Activated T-cell treated with anti-CD3 and anti-CD28 coated beads, Interleukin-2, amount 50 U/mL, for 4 hours (primary cell): ENCODE measurements at regions not wholly inside any gene's neighbourhood (a gene's known extent, or its start where the extent isn't known, plus 50 kb on each side); places are given as distances from the start of the nearest gene placed in this dataset.
"Not testable (repeated sequence)": the region's sequence is repeated elsewhere in the genome, so short reads cannot be mapped to it uniquely, and the experiment has no call there.

ENCODE experiments used
- ATAC-seq, 2 donors: fragments of 200-7000 bp; cut with Tn5 transposase; one replicate each; pipeline ENCODE4 v1.10.0; 2021
- DNase-seq: peaks from one replicate; pipeline ENCODE4 v3.0.0-alpha.2; 2020
- H3K27me3 Mint-ChIP-seq: one replicate; pipeline ENCODE4 v1.8.0; 2021; ENCODE audit warnings: low read depth, mixed read lengths
- H3K36me3 Mint-ChIP-seq: one replicate; pipeline ENCODE4 v1.8.0; 2022; ENCODE audit warnings: mixed read lengths; ENCODE audit not compliant: insufficient read depth
- H3K4me1 Mint-ChIP-seq: one replicate; pipeline ENCODE4 v1.8.0; 2021; ENCODE audit warnings: low read depth, mixed read lengths
- H3K4me3 Mint-ChIP-seq: one replicate; pipeline ENCODE4 v1.8.0; 2021; ENCODE audit warnings: mild to moderate bottlenecking, moderate library complexity, mixed read lengths
- H3K9me3 Mint-ChIP-seq: one replicate; pipeline ENCODE4 v1.8.0; 2021; ENCODE audit warnings: mixed read lengths

- ATAC-seq (peak; percentile 64 to 72), DNase-seq (no peak)
- Mint-ChIP-seq H3K27me3 (peaks cover 24% of the 10 kb centered on the region), H3K4me1 (peaks cover 7% of the 10 kb centered on the region), H3K36me3 (no peaks in the 10 kb centered on the region), H3K4me3 (no peak overlapping the region), H3K9me3 (no peaks in the 10 kb centered on the region)
These were observed 105.3 kb upstream of the KCNG1 start for GRCh38 chr20:51128198-51128597.

GRCh38 chr20:51127713-51128112 lies 104.8 kb upstream of the KCNG1 start:
- ATAC-seq (no peak), DNase-seq (no peak)
- H3K36me3 Mint-ChIP-seq = no peaks in the 10 kb centered on the region
- H3K4me1 Mint-ChIP-seq = peaks cover 12% of the 10 kb centered on the region
- no peaks in the 10 kb centered on the region for H3K9me3 Mint-ChIP-seq
- peaks cover 28% of the 10 kb centered on the region for H3K27me3 Mint-ChIP-seq
- no peak overlapping the region for H3K4me3 Mint-ChIP-seq

GRCh38 chr20:51126337-51126736 lies 103.4 kb upstream of the KCNG1 start:
- peaks cover 19% of the 10 kb centered on the region for H3K4me1 Mint-ChIP-seq
- ATAC-seq (no peak), DNase-seq (no peak)
- H3K36me3 Mint-ChIP-seq = no peaks in the 10 kb centered on the region
- H3K4me3 Mint-ChIP-seq = no peak overlapping the region
- peaks cover 41% of the 10 kb centered on the region for H3K27me3 Mint-ChIP-seq
- no peaks in the 10 kb centered on the region for H3K9me3 Mint-ChIP-seq

GRCh38 chr20:51125780-51126179 lies 102.9 kb upstream of the KCNG1 start:
- Mint-ChIP-seq H3K9me3 (no peaks in the 10 kb centered on the region), H3K4me3 (no peak overlapping the region), H3K4me1 (peaks cover 19% of the 10 kb centered on the region), H3K27me3 (peaks cover 45% of the 10 kb centered on the region), H3K36me3 (no peaks in the 10 kb centered on the region)
- DNase-seq (no peak), ATAC-seq (no peak)

- H3K27me3 Mint-ChIP-seq = peaks cover 45% of the 10 kb centered on the region
- no peak for DNase-seq
- peaks cover 19% of the 10 kb centered on the region for H3K4me1 Mint-ChIP-seq
- ATAC-seq = no peak
- no peaks in the 10 kb centered on the region for H3K36me3 Mint-ChIP-seq
- no peaks in the 10 kb centered on the region for H3K9me3 Mint-ChIP-seq
- H3K4me3 Mint-ChIP-seq = no peak overlapping the region
These were observed 102.2 kb upstream of the KCNG1 start for GRCh38 chr20:51125105-51125504.

GRCh38 chr20:51123887-51124286 lies 101.0 kb upstream of the KCNG1 start:
- H3K36me3 Mint-ChIP-seq, ATAC-seq, H3K9me3 Mint-ChIP-seq, H3K4me3 Mint-ChIP-seq, DNase-seq: not testable (repeated sequence)
- Mint-ChIP-seq H3K27me3 (peaks cover 46% of the 10 kb centered on the region), H3K4me1 (peaks cover 16% of the 10 kb centered on the region)

- H3K27me3 Mint-ChIP-seq = peaks cover 47% of the 10 kb centered on the region
- peaks cover 12% of the 10 kb centered on the region for H3K4me1 Mint-ChIP-seq
- no peaks in the 10 kb centered on the region for H3K36me3 Mint-ChIP-seq
- no peaks in the 10 kb centered on the region for H3K9me3 Mint-ChIP-seq
- no peak overlapping the region for H3K4me3 Mint-ChIP-seq
- ATAC-seq (peak; percentile 88), DNase-seq (no peak)
These were observed 100.2 kb upstream of the KCNG1 start for GRCh38 chr20:51122931-51123658.

- Mint-ChIP-seq H3K27me3 (peaks cover 43% of the 10 kb centered on the region), H3K4me3 (no peak overlapping the region), H3K36me3 (no peaks in the 10 kb centered on the region), H3K9me3 (no peaks in the 10 kb centered on the region), H3K4me1 (peaks cover 12% of the 10 kb centered on the region)
- DNase-seq (no peak), ATAC-seq (no peak)
These were observed 99.0 kb upstream of the KCNG1 start for GRCh38 chr20:51121901-51122412.

GRCh38 chr20:51121272-51121671 lies 98.4 kb upstream of the KCNG1 start:
- Mint-ChIP-seq H3K4me1 (peaks cover 12% of the 10 kb centered on the region), H3K9me3 (no peaks in the 10 kb centered on the region), H3K27me3 (peaks cover 42% of the 10 kb centered on the region), H3K36me3 (no peaks in the 10 kb centered on the region), H3K4me3 (no peak overlapping the region)
- ATAC-seq (no peak), DNase-seq (no peak)

- ATAC-seq (no peak), DNase-seq (no peak)
- no peak overlapping the region for H3K4me3 Mint-ChIP-seq
- H3K9me3 Mint-ChIP-seq = no peaks in the 10 kb centered on the region
- H3K4me1 Mint-ChIP-seq = peaks cover 12% of the 10 kb centered on the region
- H3K27me3 Mint-ChIP-seq = peaks cover 42% of the 10 kb centered on the region
- no peaks in the 10 kb centered on the region for H3K36me3 Mint-ChIP-seq
These were observed 98.0 kb upstream of the KCNG1 start for GRCh38 chr20:51120868-51121267.

GRCh38 chr20:51120438-51120837 lies 97.5 kb upstream of the KCNG1 start:
- H3K4me3 Mint-ChIP-seq = no peak overlapping the region
- peaks cover 12% of the 10 kb centered on the region for H3K4me1 Mint-ChIP-seq
- ATAC-seq (no peak), DNase-seq (no peak)
- H3K36me3 Mint-ChIP-seq = no peaks in the 10 kb centered on the region
- H3K27me3 Mint-ChIP-seq = peaks cover 42% of the 10 kb centered on the region
- no peaks in the 10 kb centered on the region for H3K9me3 Mint-ChIP-seq

GRCh38 chr20:51119914-51120313 lies 97.0 kb upstream of the KCNG1 start:
- H3K36me3 Mint-ChIP-seq = no peaks in the 10 kb centered on the region
- H3K27me3 Mint-ChIP-seq = peaks cover 41% of the 10 kb centered on the region
- H3K9me3 Mint-ChIP-seq = no peaks in the 10 kb centered on the region
- no peak for DNase-seq
- H3K4me3 Mint-ChIP-seq = no peak overlapping the region
- ATAC-seq = no peak
- H3K4me1 Mint-ChIP-seq = peaks cover 12% of the 10 kb centered on the region

GRCh38 chr20:51118985-51119527 lies 96.1 kb upstream of the KCNG1 start:
- H3K9me3 Mint-ChIP-seq = no peaks in the 10 kb centered on the region

GRCh38 chr20:51118216-51118615 lies 95.3 kb upstream of the KCNG1 start:
- Mint-ChIP-seq H3K4me3 (no peak overlapping the region), H3K27me3 (peaks cover 41% of the 10 kb centered on the region), H3K4me1 (peaks cover 12% of the 10 kb centered on the region), H3K9me3 (no peaks in the 10 kb centered on the region), H3K36me3 (no peaks in the 10 kb centered on the region)
- no peak for ATAC-seq
- DNase-seq = no peak

More at GRCh38 chr20:51118985-51119527, 96.1 kb upstream of the KCNG1 start:
- Mint-ChIP-seq H3K27me3 (peaks cover 43% of the 10 kb centered on the region), H3K4me1 (peaks cover 12% of the 10 kb centered on the region), H3K36me3 (no peaks in the 10 kb centered on the region), H3K4me3 (no peak overlapping the region)
- no peak for ATAC-seq
- no peak for DNase-seq
